ENCODE measurements at regions not wholly inside any gene's neighbourhood (a gene's known extent, or its start where the extent isn't known, plus 50 kb on each side); places are given as distances from the start of the nearest gene placed in this dataset.
A peak's percentile ranks its signal among the peaks of the same experiment; 100 is the strongest.

- Histone ChIP-seq H3K36me3 (no peaks in the 10 kb centered on the region), H3K4me1 (no peaks in the 10 kb centered on the region), H3K4me3 (no peak overlapping the region), H3K27me3 (no peaks in the 10 kb centered on the region), H3K9me3 (no peaks in the 10 kb centered on the region), H3K27ac (replicated peaks in 1 of 4) (no peak overlapping the region)
- TF ChIP-seq POLR2A (IDR thresholded peaks at IDR 0.05; ENCODE audit: low read depth): no peak
- no peak for TF ChIP-seq CTCF (IDR thresholded peaks at IDR 0.05)
- DNase-seq (ENCODE audit: extremely low spot score): no peak
- intact Hi-C loops (cut with DNase I): no loop called here
- WGBS: 99% methylated on average over 8 of the region's 8 CpGs
These were observed 240.5 kb downstream of the ERMARD start for GRCh38 chr6:169991913-169992312.

DNA sequence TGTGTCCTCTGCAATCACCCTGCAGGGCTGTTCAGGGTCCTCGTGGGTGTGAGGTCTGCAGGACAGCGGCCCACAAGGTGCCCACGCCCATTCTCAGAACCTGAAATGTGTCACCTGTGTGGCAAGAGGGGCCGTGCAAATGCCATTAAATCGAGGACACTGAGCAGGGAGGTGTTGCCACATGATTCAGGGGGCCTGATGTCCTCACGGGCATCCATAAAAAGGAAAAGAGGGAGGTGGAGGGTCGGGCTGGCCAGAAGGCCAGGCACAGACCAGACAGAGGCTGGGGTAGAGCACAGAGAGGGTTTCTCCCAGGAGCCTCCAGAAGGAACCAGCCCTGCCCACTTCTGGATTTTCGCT is 239.6 kb downstream of the ERMARD start:
- Histone ChIP-seq H3K4me3 (no peak overlapping the region), H3K9me3 (no peaks in the 10 kb centered on the region), H3K36me3 (no peaks in the 10 kb centered on the region), H3K27me3 (no peaks in the 10 kb centered on the region), H3K27ac (replicated peaks in 1 of 4) (no peak overlapping the region), H3K4me1 (no peaks in the 10 kb centered on the region)
- TF ChIP-seq CTCF (IDR thresholded peaks at IDR 0.05) (no peak), POLR2A (IDR thresholded peaks at IDR 0.05; ENCODE audit: low read depth) (no peak), EP300 (IDR thresholded peaks at IDR 0.05) (no peak), POLR2AphosphoS5 (IDR thresholded peaks at IDR 0.05) (no peak)
- DNase-seq (ENCODE audit: extremely low spot score): no peak
- intact Hi-C loops (cut with DNase I): no loop called here
- WGBS: 82% methylated on average over 7 of the region's 8 CpGs

GRCh38 chr6:169990095-169991030 is 238.9 kb downstream of the ERMARD start:
- H3K4me3 ChIP-seq: no peak overlapping the region
- DNase-seq (ENCODE audit: extremely low spot score): no peak
- no peaks in the 10 kb centered on the region for H3K36me3 ChIP-seq
- H3K27me3 ChIP-seq: no peaks in the 10 kb centered on the region
- H3K4me1 ChIP-seq: no peaks in the 10 kb centered on the region
- H3K9me3 ChIP-seq: no peaks in the 10 kb centered on the region
- intact Hi-C loops (cut with DNase I): no loop called here
- 67% methylated on average over 26 of the region's 32 CpGs for WGBS
- no peak overlapping the region for H3K27ac ChIP-seq (replicated peaks in 1 of 4)
- TF ChIP-seq POLR2AphosphoS5 (IDR thresholded peaks at IDR 0.05) (no peak), EP300 (IDR thresholded peaks at IDR 0.05) (no peak), CTCF (IDR thresholded peaks at IDR 0.05) (peak in 1 of 3 experiments; percentile 6), POLR2A (IDR thresholded peaks at IDR 0.05; ENCODE audit: low read depth) (no peak)

GRCh38 chr6:169989594-169989993 is 238.2 kb downstream of the ERMARD start:
- no peaks in the 10 kb centered on the region for H3K27me3 ChIP-seq
- intact Hi-C loops (cut with DNase I): no loop called here
- H3K36me3 ChIP-seq: no peaks in the 10 kb centered on the region
- H3K4me1 ChIP-seq: no peaks in the 10 kb centered on the region
- no peak for TF ChIP-seq POLR2A (IDR thresholded peaks at IDR 0.05; ENCODE audit: low read depth)
- no peak for TF ChIP-seq CTCF (IDR thresholded peaks at IDR 0.05)
- TF ChIP-seq POLR2AphosphoS5 (IDR thresholded peaks at IDR 0.05): no peak
- no peak for TF ChIP-seq EP300 (IDR thresholded peaks at IDR 0.05)
- H3K9me3 ChIP-seq: no peaks in the 10 kb centered on the region
- H3K27ac ChIP-seq (replicated peaks in 1 of 4): no peak overlapping the region
- no peak overlapping the region for H3K4me3 ChIP-seq
- whole genome bisulfite sequencing: 84% methylated on average over 8 of the region's 8 CpGs
- DNase-seq (ENCODE audit: extremely low spot score): no peak

All from esophagus muscularis mucosa (tissue), 4 donors.